ENCODE measurements at regions not wholly inside any gene's neighbourhood (a gene's known extent, or its start where the extent isn't known, plus 50 kb on each side); places are given as distances from the start of the nearest gene placed in this dataset.

GRCh38 chr20:24834310-24834709 is 114.8 kb upstream of the CST7 start:
- DNase-seq, result no peak
- no peak overlapping the region for H3K27ac Mint-ChIP-seq
- H3K36me3 Mint-ChIP-seq, result no peaks in the 10 kb centered on the region
- H3K27me3 Mint-ChIP-seq, result peaks cover 3% of the 10 kb centered on the region
- H3K4me1 Mint-ChIP-seq, result no peaks in the 10 kb centered on the region
- no peak for ATAC-seq (ENCODE audit: low read depth)
- no peak overlapping the region for H3K4me3 Mint-ChIP-seq
- no peaks in the 10 kb centered on the region for H3K9me3 Mint-ChIP-seq
- POLR2A ChIA-PET, result no interaction called here

GRCh38 chr20:24835195-24835594 is 113.9 kb upstream of the CST7 start:
- no peak for ATAC-seq (ENCODE audit: low read depth)
- peaks cover 5% of the 10 kb centered on the region for H3K27me3 Mint-ChIP-seq
- no peak overlapping the region for H3K27ac Mint-ChIP-seq
- no peaks in the 10 kb centered on the region for H3K36me3 Mint-ChIP-seq
- no peaks in the 10 kb centered on the region for H3K9me3 Mint-ChIP-seq
- no peaks in the 10 kb centered on the region for H3K4me1 Mint-ChIP-seq
- DNase-seq, result no peak
- H3K4me3 Mint-ChIP-seq, result no peak overlapping the region
- POLR2A ChIA-PET, result no interaction called here

- H3K27ac Mint-ChIP-seq, result no peak overlapping the region
- no peaks in the 10 kb centered on the region for H3K4me1 Mint-ChIP-seq
- no peaks in the 10 kb centered on the region for H3K9me3 Mint-ChIP-seq
- POLR2A ChIA-PET, result no interaction called here
- no peak for DNase-seq
- no peaks in the 10 kb centered on the region for H3K36me3 Mint-ChIP-seq
- no peak for ATAC-seq (ENCODE audit: low read depth)
- no peak overlapping the region for H3K4me3 Mint-ChIP-seq
- peaks cover 6% of the 10 kb centered on the region for H3K27me3 Mint-ChIP-seq
These were observed 113.0 kb upstream of the CST7 start for GRCh38 chr20:24836041-24836533.

GRCh38 chr20:24836661-24837299 is 112.3 kb upstream of the CST7 start:
- Mint-ChIP-seq H3K9me3 (no peaks in the 10 kb centered on the region), H3K36me3 (no peaks in the 10 kb centered on the region), H3K27me3 (peaks cover 6% of the 10 kb centered on the region), H3K4me3 (no peak overlapping the region), H3K4me1 (no peaks in the 10 kb centered on the region), H3K27ac (no peak overlapping the region)
- ATAC-seq (ENCODE audit: low read depth), result no peak
- POLR2A ChIA-PET, result no interaction called here
- no peak for DNase-seq

- H3K4me1 Mint-ChIP-seq, result no peaks in the 10 kb centered on the region
- H3K27me3 Mint-ChIP-seq, result peaks cover 5% of the 10 kb centered on the region
- H3K9me3 Mint-ChIP-seq, result no peaks in the 10 kb centered on the region
- H3K36me3 Mint-ChIP-seq, result no peaks in the 10 kb centered on the region
- DNase-seq (no peak), ATAC-seq (ENCODE audit: low read depth) (no peak)
- no peak overlapping the region for H3K4me3 Mint-ChIP-seq
- POLR2A ChIA-PET, result no interaction called here
- no peak overlapping the region for H3K27ac Mint-ChIP-seq
These were observed 111.2 kb upstream of the CST7 start for GRCh38 chr20:24837781-24838450.

GRCh38 chr20:24838546-24839535 is 110.2 kb upstream of the CST7 start:
- Mint-ChIP-seq H3K4me1 (no peaks in the 10 kb centered on the region), H3K27ac (no peak overlapping the region), H3K4me3 (no peak overlapping the region), H3K9me3 (no peaks in the 10 kb centered on the region), H3K36me3 (no peaks in the 10 kb centered on the region), H3K27me3 (peaks cover 5% of the 10 kb centered on the region)
- DNase-seq (no peak), ATAC-seq (ENCODE audit: low read depth) (no peak)
- POLR2A ChIA-PET, result no interaction called here

- no peak for DNase-seq
- POLR2A ChIA-PET, result no interaction called here
- no peaks in the 10 kb centered on the region for H3K9me3 Mint-ChIP-seq
- H3K27ac Mint-ChIP-seq, result no peak overlapping the region
- no peak for ATAC-seq (ENCODE audit: low read depth)
- H3K4me3 Mint-ChIP-seq, result no peak overlapping the region
- H3K36me3 Mint-ChIP-seq, result no peaks in the 10 kb centered on the region
- H3K27me3 Mint-ChIP-seq, result peaks cover 7% of the 10 kb centered on the region
- H3K4me1 Mint-ChIP-seq, result no peaks in the 10 kb centered on the region
These were observed 108.9 kb upstream of the CST7 start for GRCh38 chr20:24840121-24840713.

- POLR2A ChIA-PET, result no interaction called here
- ATAC-seq (ENCODE audit: low read depth) (no peak), DNase-seq (no peak)
- Mint-ChIP-seq H3K27ac (no peak overlapping the region), H3K9me3 (peaks cover 10% of the 10 kb centered on the region), H3K36me3 (no peaks in the 10 kb centered on the region), H3K4me3 (no peak overlapping the region), H3K27me3 (peaks cover 18% of the 10 kb centered on the region), H3K4me1 (no peaks in the 10 kb centered on the region)
These were observed 106.7 kb upstream of the CST7 start for GRCh38 chr20:24842274-24842917.

GRCh38 chr20:24842918-24843715 is 106.0 kb upstream of the CST7 start:
- ATAC-seq (ENCODE audit: low read depth), result no peak
- no peaks in the 10 kb centered on the region for H3K4me1 Mint-ChIP-seq
- POLR2A ChIA-PET, result no interaction called here

GRCh38 chr20:24850176-24850575 is 98.9 kb upstream of the CST7 start:
- H3K4me1 Mint-ChIP-seq, result no peaks in the 10 kb centered on the region
- H3K4me3 Mint-ChIP-seq, result no peak overlapping the region
- H3K27ac Mint-ChIP-seq, result no peak overlapping the region
- POLR2A ChIA-PET, result no interaction called here
- H3K27me3 Mint-ChIP-seq, result peaks cover 11% of the 10 kb centered on the region
- ATAC-seq (ENCODE audit: low read depth) (no peak), DNase-seq (no peak)
- peaks cover 10% of the 10 kb centered on the region for H3K9me3 Mint-ChIP-seq
- no peaks in the 10 kb centered on the region for H3K36me3 Mint-ChIP-seq

More at GRCh38 chr20:24842918-24843715, 106.0 kb upstream of the CST7 start:
- no peaks in the 10 kb centered on the region for H3K36me3 Mint-ChIP-seq
- H3K9me3 Mint-ChIP-seq, result peaks cover 10% of the 10 kb centered on the region
- peaks cover 18% of the 10 kb centered on the region for H3K27me3 Mint-ChIP-seq
- H3K4me3 Mint-ChIP-seq, result no peak overlapping the region
- H3K27ac Mint-ChIP-seq, result no peak overlapping the region
- DNase-seq, result no peak

- H3K9me3 Mint-ChIP-seq, result peaks cover 7% of the 10 kb centered on the region
- ATAC-seq (ENCODE audit: low read depth) (no peak), DNase-seq (no peak)
- no peaks in the 10 kb centered on the region for H3K36me3 Mint-ChIP-seq
- no peak overlapping the region for H3K4me3 Mint-ChIP-seq
- peaks cover 5% of the 10 kb centered on the region for H3K27me3 Mint-ChIP-seq
- H3K4me1 Mint-ChIP-seq, result no peaks in the 10 kb centered on the region
- POLR2A ChIA-PET, result no interaction called here
- H3K27ac Mint-ChIP-seq, result no peak overlapping the region
These were observed 97.6 kb upstream of the CST7 start for GRCh38 chr20:24851346-24852019.

- POLR2A ChIA-PET, result no interaction called here
- Mint-ChIP-seq H3K27me3 (no peaks in the 10 kb centered on the region), H3K4me1 (peaks cover 5% of the 10 kb centered on the region)
These were observed 95.2 kb upstream of the CST7 start for GRCh38 chr20:24853916-24854315.

More at GRCh38 chr20:24853916-24854315, 95.2 kb upstream of the CST7 start:
- DNase-seq, result no peak
- H3K27ac Mint-ChIP-seq, result no peak overlapping the region
- H3K36me3 Mint-ChIP-seq, result no peaks in the 10 kb centered on the region
- no peak for ATAC-seq (ENCODE audit: low read depth)
- H3K4me3 Mint-ChIP-seq, result no peak overlapping the region
- H3K9me3 Mint-ChIP-seq, result no peaks in the 10 kb centered on the region
